Adrenal gland (tissue), 9 donors: ENCODE measurements at regions not wholly inside any gene's neighbourhood (a gene's known extent, or its start where the extent isn't known, plus 50 kb on each side); places are given as distances from the start of the nearest gene placed in this dataset.

Source experiments
- DNase-seq, 7 donors: peaks; one replicate each; pipeline ENCODE4 v3.0.0-alpha.2; 2019 to 2020
- H3K27ac ChIP-seq, 5 donors: fragments of 200-600 bp; sonication (generic) in 4 of 5; 1 replicate in 3 of 5; 2 replicates in 2 of 5; pipeline versions ENCODE4 v1.5.1 to v1.8.0; 2016 to 2020; ENCODE audit warnings: mild to moderate bottlenecking in 1 of 5
- H3K27me3 ChIP-seq: fragments of 200-600 bp; 2 replicates; pipeline ENCODE4 v1.8.0; 2021
- H3K36me3 ChIP-seq, 2 donors: fragments of 200-600 bp; replicated peaks in 1 of 2; 1 replicate in 1 of 2; 2 replicates in 1 of 2; pipeline versions ENCODE4 v1.5.1 to v1.8.0; 2018 to 2022
- H3K4me1 ChIP-seq, 2 donors: fragments of 200-600 bp; replicated peaks in 1 of 2; 1 replicate in 1 of 2; 2 replicates in 1 of 2; pipeline versions ENCODE4 v1.5.1 to v1.8.0; 2018 to 2021
- H3K4me3 ChIP-seq, 4 donors: fragments of 200-600 bp; sonication (generic) in 3 of 4; one replicate each; pipeline ENCODE4 v1.5.1; 2016 to 2018
- H3K9me3 ChIP-seq, 3 donors: fragments of 200-600 bp; sonication (generic) in 1 of 3; replicated peaks in 1 of 3; 1 replicate in 2 of 3; 2 replicates in 1 of 3; pipeline versions ENCODE4 v1.5.1 to v1.8.0; 2016 to 2021
- CTCF ChIP-seq, 6 experiments: fragments of 450-650 bp in 4 of 6; fragments of 200-600 bp in 2 of 6; sonication (generic) in 1 of 6; IDR thresholded peaks; 1 replicate in 5 of 6; 2 replicates in 1 of 6; pipeline versions ENCODE4 v1.5.1 to v1.8.0; 2016 to 2021; ENCODE audit warnings: antibody characterized with exemption in 6 of 6, mild to moderate bottlenecking in 2 of 6, moderate library complexity in 1 of 6
- POLR2A ChIP-seq, 2 donors: fragments of 450-650 bp; IDR thresholded peaks; one replicate each; pipeline ENCODE4 v1.6.1; 2017; ENCODE audit warnings: antibody characterized with exemption in 2 of 2, mild to moderate bottlenecking in 2 of 2, moderate library complexity in 1 of 2
- WGBS, 4 donors: extraction: QIAGEN DNeasy Blood & Tissue Kit in 2 of 4; methylation state at CpG; one replicate each; pipeline versions ENCODE4 v1.1.5 to v1.1.7; 2013 to 2017; 5-methylcytosine and 5-hydroxymethylcytosine counted together
- intact Hi-C, 2 donors: fragments of 100-400 bp; cut with DNase I; formaldehyde crosslinking; loops; one replicate each; pipeline versions ENCODE4 v1.14.1 to v1.15.0; 2022 to 2023
- donor health status: healthy with polysubstance abuse.
- donor health status: Bipolar disorder and iron deficiency.
- donor health status: DM: yes; HTN: yes; CAD: no.
- donor health status: DM: no; HTN: no; CAD: no.
- donor health status: DM: no; HTN: no; CAD: no.

GRCh38 chr18:28824183-28824574 lies 647.2 kb upstream of the CDH2 start:
- Histone ChIP-seq H3K27ac (no peak overlapping the region), H3K36me3 (no peaks in the 10 kb centered on the region), H3K4me1 (no peaks in the 10 kb centered on the region), H3K9me3 (peaks cover 0 to 8% (median 0%) of the 10 kb centered on the region in 3 donors), H3K4me3 (no peak overlapping the region), H3K27me3 (no peaks in the 10 kb centered on the region)
- DNase-seq, result no peak
- WGBS, 4 donors, result 63 to 73% (median 69%) methylated on average over 2 of the region's 2 CpGs
- TF ChIP-seq POLR2A (IDR thresholded peaks at IDR 0.05), result no peak
- intact Hi-C loops, result no loop called here

- Histone ChIP-seq H3K27me3 (no peaks in the 10 kb centered on the region), H3K9me3 (peaks cover 0 to 8% (median 0%) of the 10 kb centered on the region in 3 donors), H3K36me3 (no peaks in the 10 kb centered on the region), H3K4me1 (no peaks in the 10 kb centered on the region), H3K27ac (no peak overlapping the region), H3K4me3 (no peak overlapping the region)
- WGBS, 4 donors, result 71 to 86% (median 83%) methylated on average over 2 to 6 of the region's 6 CpGs
- no peak for TF ChIP-seq CTCF (IDR thresholded peaks at IDR 0.05)
- TF ChIP-seq POLR2A (IDR thresholded peaks at IDR 0.05), result no peak
- no peak for DNase-seq
- intact Hi-C loops, result no loop called here
Observed at GRCh38 chr18:28823506-28824182, 646.7 kb upstream of the CDH2 start.

- no peak for DNase-seq
- intact Hi-C loops, result no loop called here
- no peaks in the 10 kb centered on the region for H3K36me3 ChIP-seq
- no peaks in the 10 kb centered on the region for H3K4me1 ChIP-seq
- 45 to 56% (median 48%) methylated on average over 1 of the region's 1 CpG for WGBS, 4 donors
- H3K27me3 ChIP-seq, result no peaks in the 10 kb centered on the region
- no peak overlapping the region for H3K4me3 ChIP-seq
- no peak overlapping the region for H3K27ac ChIP-seq
- TF ChIP-seq CTCF (IDR thresholded peaks at IDR 0.05), result no peak
- no peak for TF ChIP-seq POLR2A (IDR thresholded peaks at IDR 0.05)
- peaks cover 0 to 8% (median 0%) of the 10 kb centered on the region in 3 donors for H3K9me3 ChIP-seq
Observed at GRCh38 chr18:28820353-28820752, 643.4 kb upstream of the CDH2 start.

GRCh38 chr18:28816155-28816554 lies 639.2 kb upstream of the CDH2 start:
- H3K27me3 ChIP-seq, result no peaks in the 10 kb centered on the region
- intact Hi-C loops, result no loop called here
- no peak for DNase-seq
- H3K9me3 ChIP-seq, result no peaks in the 10 kb centered on the region
- 51 to 59% (median 54%) methylated on average over 2 of the region's 2 CpGs for WGBS, 4 donors
- TF ChIP-seq CTCF (IDR thresholded peaks at IDR 0.05), result no peak
- TF ChIP-seq POLR2A (IDR thresholded peaks at IDR 0.05), result no peak
- H3K36me3 ChIP-seq, result no peaks in the 10 kb centered on the region
- H3K27ac ChIP-seq, result no peak overlapping the region
- no peak overlapping the region for H3K4me3 ChIP-seq
- no peaks in the 10 kb centered on the region for H3K4me1 ChIP-seq

GRCh38 chr18:28814365-28814764 lies 637.4 kb upstream of the CDH2 start:
- no peaks in the 10 kb centered on the region for H3K9me3 ChIP-seq
- no peak overlapping the region for H3K4me3 ChIP-seq
- intact Hi-C loops, result no loop called here
- H3K4me1 ChIP-seq, result no peaks in the 10 kb centered on the region
- DNase-seq, result no peak
- no peaks in the 10 kb centered on the region for H3K27me3 ChIP-seq
- TF ChIP-seq CTCF (IDR thresholded peaks at IDR 0.05), result no peak
- TF ChIP-seq POLR2A (IDR thresholded peaks at IDR 0.05), result no peak
- no peaks in the 10 kb centered on the region for H3K36me3 ChIP-seq
- H3K27ac ChIP-seq, result no peak overlapping the region
